NCI-H187 treated with DMSO at 0.1 percent for 48 hours (cell line): ENCODE measurements at regions not wholly inside any gene's neighbourhood (a gene's known extent, or its start where the extent isn't known, plus 50 kb on each side); places are given as distances from the start of the nearest gene placed in this dataset.

Experiments used
- DNase-seq: peaks from one replicate; lab custom pipeline; 2025; lab: John Stamatoyannopoulos, UW

DNA sequence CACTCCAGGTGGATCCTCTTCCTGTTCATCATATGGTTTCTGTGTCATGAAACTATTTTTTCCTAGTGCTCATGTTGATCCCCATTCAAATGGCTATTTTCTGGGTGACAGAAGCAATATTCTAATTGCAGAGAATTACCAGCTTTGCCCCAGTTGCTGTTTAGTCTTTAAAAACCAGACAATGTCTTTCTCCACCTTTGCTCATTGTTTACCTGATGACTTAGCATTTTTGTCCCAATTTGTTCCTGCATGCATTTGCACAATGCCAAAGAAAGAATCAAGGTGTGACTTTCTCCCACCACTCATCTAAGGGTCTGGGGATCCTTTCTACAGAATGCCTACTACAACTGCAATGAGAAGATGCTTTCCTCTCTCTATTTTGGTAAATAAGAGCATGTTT lies 439.9 kb upstream of the MAF start:
- no peak for DNase-seq

DNA sequence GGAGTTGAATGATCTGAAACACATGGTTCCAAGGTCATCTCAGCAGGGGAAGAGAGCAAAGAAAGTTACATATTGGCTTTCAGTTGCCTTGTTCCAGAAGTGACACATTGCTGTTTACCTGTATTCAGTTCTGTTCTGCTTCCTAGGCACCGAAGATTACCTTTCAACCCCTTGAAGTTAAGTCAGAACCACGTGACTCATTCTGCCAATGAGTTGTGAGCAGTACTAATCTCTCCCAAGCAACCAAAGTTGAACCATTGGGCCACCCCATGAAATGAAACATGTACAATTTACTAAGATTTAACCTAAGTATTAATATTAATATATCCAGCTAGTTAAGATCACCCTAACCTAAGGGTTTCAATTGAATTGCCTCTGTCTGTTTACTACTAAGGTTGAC lies 439.2 kb upstream of the MAF start:
- no peak for DNase-seq

DNA sequence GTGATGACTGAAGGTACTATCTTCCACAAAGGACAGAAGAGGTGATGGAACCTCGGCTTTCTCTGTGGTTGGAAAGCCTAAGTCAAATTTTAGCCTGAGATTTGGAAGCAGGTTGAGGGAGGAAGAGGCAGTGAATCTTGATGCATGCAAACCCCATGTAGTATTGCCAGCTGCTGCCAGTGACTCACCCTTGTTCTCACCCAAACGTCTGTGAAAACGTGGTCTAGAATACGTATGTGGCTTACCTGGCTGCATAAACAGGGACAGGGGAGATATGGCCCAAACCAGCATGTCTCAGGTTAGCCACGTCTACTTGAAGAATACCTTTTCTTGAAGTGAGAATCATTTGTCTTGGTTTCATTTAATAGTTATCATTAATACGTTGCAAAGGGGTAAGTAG lies 438.0 kb upstream of the MAF start:
- no peak for DNase-seq

DNA sequence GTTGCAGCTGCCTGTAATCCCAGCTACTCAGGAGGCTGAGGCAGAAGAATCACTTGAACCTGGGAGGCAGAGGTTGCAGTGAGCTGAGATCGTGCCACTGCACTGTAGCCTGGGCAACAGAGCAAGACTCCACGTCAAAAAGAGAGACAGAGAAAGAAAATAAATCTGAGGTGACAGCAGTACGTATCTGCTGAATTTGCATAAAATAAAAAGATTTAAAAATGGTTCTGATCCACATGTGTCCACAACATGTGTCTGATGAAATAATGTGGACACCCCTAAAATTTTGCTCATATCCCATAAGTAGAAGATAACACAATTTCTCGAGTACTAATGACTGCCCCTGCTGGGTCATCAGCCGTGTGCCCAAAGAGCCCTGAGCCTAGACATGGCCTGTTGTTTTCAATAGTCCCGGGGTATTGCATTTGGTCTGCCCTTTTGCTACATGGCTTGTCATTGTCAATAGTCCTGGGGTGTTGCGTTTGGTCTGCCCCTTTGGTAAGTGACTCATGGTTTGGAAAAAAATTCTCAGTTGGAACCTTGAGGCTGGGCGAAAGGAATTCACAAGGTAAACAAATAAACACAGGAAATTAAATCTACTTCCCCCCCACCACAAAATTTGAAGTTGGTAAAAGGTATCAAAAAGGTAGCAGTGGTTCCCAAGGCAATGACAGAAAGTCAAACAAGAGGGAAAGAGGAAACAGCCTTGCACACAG lies 434.6 kb upstream of the MAF start:
- no peak for DNase-seq

DNA sequence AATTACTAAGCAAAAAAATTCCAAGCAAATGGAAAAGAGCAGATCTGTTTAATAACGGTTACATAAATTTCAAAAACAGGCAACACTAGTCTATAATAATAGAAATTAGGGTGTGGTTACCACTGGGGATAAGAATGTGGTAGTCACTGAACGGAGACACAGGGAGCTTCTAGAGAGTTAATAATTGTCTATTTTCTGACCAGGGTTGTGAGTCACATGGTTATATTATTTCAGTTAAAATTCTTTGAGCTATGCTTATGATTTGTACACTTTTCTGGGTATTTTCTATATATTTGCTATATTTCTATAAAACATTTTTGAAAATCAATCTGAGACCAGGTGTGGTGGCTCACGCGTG lies 433.9 kb upstream of the MAF start:
- no peak for DNase-seq

DNA sequence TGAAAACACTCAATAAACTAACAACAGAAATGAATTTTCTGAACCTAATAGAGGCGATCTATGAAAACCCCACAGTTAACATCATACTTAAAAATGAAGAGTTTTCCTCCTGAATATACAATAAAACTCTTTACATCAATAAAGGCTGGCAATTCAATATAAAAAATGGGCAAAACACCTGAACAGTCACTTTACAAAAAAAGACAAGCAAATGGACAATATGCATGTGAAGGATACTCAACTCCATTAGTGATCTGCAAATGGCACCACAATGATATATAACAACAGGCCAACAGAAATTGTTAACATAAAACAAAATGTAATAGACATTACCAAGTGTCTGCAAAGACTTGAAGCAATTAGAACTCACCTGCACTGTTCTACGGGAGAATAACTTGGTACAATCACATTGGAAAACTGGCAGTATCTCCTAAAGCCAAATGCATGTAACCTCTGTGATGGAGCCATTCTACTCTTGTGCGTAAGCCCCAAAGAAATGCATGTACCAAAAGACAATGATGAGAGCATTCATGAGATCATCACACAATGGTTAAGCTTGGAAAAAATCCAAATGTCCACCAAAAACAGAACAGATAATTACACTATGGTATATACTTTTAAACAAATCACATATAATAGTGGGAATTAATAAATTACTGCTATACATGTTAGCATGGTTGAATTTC lies 433.4 kb upstream of the MAF start:
- no peak for DNase-seq

DNA sequence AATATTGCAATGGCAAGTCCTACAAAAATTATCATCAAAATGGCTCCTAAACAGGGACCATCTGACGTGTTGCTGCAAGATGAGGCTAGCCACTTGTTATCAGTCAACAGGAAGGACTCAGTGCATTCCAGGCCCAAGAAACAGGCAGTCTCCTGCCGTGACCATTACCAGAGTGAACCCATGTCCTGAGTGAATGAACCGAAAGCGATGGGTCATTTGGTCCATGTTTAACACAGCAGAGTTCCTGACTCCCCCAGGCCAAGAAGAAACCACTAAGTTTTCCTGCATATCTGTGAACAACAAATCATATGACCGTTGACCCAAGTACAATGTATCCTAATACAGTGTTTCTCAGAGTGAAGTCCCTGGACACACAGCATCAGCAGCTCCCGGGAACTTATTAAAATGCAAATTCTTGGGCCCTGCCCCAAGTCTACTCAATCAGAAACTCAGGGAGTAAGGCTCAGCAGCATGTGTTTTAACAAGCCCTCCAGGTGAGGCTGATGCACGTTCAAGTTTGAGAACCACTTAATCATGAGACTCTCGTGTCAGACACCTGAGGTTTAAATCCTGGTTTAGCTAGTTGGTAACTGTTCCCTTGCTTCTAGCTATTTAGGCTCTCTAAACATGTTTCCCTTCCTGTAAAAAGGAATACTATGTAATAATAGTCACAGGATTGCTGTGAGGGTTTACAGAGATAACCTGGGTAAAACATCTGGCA lies 429.4 kb upstream of the MAF start:
- DNase-seq = no peak

DNA sequence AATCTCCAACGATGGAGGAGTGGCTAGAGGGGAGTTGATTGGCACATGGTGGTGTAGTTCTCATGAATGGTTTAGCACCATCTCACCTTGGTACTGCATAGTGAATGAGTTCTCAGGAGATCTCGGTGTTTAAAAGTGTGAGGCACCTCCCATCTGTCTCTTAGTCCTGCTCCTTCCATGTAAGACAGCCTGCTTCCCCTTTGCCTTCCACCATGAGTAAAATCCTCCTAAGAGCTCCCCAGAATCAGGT lies 428.8 kb upstream of the MAF start:
- no peak for DNase-seq

DNA sequence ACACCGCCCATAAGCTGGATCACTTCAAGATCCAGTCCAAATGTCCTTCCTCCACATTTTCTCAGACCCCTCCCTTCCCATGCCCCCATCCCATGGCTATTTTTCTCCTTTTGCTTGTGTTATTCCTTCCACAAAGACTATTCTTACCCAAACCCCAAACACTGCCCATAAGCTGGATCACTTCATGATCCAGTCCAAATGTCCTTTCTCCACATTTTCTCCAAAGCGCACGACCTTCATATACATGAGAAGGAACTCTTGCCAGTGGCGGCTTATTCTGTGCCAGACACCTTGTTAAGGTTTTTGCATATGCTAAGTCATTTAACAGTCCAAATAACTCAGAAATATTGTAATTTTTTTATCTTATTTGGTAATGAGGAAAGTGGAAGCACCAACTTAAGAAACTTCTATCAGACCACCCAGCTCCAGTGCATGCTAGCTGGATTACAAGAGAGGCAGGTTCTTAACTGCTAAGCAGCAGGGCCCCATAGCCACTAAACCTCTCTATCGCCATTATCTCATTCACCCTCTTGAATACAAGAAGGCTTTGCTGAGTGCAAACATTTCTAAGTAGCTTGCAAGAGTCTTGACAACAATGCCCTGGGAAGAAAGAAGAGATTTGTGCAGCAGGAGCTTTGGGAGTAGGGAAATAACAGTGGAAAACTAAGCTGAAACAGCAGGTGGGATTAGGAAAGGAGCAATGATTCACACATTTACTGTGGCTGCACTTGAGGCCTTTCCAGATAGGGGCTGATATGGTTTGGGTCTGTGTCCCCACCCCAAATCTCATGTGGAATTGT lies 428.2 kb upstream of the MAF start:
- no peak for DNase-seq

DNA sequence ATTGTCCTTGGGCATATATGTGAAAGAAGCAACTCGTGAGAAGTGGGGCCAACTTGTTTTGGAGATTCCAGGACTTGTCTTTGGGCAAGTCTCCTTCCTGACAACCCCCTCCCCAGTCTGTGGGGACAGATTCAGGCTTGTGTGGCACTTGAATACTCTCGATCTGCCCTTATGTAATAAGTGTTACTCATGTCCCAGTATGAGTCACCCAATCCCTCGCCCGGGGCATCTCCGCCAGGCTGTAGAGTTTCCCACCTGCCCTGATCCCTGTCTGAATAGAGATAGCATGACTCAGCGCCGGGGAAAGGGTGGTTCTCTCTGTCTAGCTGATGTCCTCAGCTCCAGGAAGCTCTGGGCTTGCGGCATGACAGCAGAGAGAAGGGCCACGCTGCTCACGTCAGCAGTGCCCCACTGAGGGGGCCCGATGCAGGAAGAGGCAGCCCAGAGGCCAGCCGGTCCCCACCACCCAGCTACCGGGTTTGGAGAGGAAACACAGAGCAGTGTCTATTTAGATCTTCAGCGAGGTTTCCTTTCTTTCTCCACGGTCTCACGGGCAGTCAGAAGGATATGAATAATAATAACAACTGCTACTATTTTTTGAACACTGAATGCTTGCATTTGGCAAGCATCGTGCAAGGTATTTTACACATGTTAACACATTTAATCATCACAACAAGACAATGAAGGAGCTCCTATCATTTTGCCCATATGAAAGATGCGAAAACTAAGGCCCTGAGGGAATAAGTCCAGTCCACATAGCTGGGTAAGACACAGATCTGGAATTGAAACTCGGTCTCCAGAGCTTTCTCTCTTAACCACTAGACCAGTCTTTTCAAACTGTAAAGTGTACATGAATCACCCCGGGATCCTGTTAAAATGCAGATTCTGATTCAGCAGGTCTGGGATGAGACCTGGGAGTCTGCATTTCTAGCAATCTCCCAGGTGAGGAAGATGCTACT lies 426.7 kb upstream of the MAF start:
- DNase-seq = no peak

DNA sequence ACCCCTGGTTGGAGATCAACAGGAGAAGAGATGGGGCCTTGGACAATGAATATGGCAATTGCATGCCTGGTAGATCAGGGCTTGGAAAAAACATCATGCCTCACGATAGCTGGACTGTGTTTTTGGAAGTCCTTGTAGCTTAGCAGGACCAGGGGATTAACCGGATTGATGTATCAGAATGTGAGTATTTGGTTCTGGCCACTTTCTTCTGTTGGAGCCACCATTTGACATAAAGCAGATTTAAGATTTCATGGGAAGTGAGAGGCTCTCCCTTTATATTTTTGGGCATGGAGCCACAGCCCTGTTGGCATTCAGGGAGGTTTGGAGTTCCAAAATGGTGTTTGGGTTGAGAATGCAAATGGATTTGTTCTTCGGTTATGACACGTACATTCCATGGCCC lies 424.7 kb upstream of the MAF start:
- DNase-seq = no peak

DNA sequence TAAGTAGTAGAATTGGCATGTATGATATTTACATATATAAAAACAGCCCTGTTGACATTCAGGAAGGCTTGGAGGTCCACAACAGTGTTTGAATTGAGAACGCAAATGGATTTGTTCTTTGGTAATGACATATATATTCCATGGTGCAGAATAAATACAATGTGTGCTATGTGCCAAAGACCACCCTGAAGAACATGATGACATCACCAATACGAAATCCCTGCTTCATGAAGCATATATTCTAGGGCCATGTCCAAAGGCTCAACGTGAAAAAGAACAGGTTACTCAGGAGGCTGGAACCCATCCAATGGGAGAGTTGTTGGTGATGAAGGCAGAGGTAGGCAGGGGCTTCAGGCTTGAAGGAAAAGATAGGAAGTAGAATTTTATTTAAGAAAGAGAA lies 423.9 kb upstream of the MAF start:
- DNase-seq = no peak

DNA sequence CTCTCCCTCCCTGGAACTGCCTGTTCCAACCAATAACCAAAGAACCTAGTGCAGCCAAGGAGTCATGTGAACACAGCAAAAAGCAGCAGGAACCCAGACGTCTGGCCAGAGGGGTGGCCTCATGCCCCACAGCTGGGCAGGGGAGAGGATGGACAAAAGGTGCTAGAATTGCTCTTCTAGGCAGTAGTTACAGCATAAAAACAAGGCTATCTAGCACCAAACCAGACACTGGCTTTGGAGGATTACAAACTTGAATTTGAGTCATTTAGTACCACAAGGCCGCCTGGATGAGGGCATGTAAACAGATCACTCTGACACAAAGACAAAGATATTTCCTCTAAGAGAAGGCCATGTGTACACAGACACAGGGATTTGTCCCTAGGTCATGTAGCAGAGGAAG lies 423.3 kb upstream of the MAF start:
- no peak for DNase-seq

DNA sequence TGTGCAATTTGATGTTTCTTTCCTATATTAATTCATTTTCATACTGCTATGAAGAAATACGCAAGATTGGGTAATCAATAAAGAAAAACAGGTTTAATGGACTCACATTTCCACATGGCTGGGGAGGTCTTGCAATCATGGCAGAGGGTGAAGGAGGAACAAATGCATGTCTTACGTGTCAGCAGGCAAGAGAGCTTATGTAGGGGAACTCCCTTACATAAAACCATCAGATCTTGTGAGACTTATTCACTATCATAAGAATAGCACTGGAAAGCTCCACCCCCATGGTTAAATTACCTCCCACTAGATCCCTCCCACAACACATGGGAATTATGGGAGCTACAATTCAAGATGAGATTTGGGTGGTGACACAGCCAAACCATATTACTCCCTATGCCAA lies 418.9 kb upstream of the MAF start:
- DNase-seq = no peak

DNA sequence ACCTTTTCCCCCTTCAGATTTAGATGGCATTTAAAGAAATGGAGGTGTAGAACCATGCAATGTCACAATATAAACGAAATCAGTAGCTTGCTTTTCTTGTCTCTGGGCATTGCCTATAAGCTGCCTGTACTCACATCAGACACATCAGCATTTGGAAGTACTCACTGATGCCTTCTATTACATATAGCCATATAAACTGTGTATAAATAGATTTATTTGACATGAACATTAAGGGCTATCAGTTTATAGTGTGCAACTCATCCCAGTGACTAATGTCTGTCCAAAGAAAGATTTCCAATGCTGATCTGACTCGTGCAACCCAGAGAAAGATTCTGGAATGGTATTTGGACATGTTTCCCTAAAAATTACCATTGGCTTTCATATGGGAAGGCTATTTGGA lies 417.9 kb upstream of the MAF start:
- no peak for DNase-seq

DNA sequence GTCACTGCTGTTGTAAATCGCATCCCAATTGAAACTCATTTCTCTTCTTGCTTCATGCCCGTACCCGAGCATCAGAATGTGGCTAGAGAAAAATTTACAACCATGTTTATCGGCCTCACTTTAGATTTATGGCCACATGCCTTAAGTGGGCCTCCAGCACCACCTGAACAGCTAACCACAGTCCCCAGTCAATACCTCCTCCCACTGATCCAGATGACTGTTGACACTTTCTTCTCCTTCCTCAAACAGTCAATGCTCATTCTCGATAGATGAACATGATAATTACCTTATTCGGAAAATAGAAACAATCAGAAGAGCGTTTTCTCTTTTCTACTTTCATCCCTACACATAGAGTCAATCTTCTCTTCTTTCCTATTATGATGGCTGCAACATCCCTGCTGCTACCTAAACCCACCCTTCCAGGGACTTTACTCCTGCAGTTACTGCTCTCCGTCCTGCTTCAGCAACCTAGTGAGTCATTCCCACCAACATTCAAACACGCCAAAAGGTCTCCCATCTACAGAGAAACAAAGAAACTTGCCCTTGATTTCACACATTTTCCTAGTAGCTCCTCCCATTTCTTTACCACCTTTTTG lies 416.3 kb upstream of the MAF start:
- no peak for DNase-seq

DNA sequence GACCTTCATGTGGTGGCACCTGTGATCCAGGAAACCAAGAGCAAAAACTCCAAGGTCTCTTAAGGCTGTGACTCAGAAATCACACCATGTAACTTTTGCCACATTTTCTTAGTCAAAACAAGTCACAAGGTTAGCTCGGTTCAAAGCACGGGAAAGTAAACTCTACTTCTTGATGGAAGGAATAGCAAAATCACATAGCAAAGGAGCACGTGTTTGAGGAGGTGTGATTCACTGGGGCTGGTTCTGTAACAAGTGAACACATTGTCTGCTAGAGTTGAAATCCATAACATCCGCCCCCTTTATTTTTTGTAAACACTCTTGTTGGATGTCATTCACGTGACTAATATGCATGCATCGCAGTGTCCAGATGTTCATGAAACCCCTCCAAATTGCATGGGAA lies 415.0 kb upstream of the MAF start:
- no peak for DNase-seq

DNA sequence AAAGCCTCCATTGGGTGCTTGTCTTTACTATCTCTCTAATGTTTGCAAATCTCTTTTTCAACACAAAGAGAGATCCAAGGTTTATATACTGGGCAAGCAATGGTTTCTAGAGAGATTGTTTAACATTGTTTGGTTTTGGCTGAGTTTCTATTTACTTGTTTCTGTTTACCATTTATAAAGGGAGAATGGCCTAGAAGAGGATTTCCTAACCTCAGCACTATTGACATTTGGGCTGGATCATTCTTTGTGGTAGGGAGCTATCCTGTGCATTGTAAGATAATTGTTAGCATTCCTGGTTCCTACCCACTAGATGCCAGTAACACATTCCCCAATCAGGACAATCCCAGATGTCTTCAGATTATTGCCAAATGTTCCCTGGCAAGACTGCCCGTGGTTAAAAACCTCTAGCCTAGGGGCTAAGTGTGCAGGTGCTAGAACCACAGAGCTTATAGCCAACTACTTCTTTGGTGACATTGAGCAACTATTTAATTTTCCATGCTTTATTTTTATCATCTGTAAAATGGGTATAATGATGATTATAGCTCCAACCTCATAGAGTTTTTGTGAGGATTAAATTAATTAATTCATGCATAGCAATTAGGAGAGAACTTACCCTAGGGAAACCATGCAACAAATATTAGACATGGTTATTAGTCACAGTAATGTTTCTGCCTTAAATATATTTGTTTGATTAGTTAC lies 413.9 kb upstream of the MAF start:
- no peak for DNase-seq

DNA sequence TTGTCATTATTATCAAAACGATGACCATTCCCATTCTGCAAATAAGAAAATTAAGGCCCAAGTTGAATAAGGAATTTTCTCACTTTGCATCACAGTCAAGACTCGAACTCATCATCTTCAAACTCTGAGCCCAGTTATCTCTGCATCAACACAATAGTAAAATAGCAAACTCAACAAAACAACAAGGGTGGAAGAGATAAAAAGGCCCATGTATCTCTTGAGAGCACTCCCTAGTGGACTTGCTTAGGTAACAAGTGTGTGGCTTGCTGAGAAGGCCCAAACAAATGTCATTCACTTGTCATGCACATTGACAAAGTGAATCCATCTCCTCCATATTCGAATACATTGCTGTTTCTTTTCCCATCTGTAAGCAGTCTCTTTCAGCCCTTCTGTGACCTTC lies 412.0 kb upstream of the MAF start:
- no peak for DNase-seq

DNA sequence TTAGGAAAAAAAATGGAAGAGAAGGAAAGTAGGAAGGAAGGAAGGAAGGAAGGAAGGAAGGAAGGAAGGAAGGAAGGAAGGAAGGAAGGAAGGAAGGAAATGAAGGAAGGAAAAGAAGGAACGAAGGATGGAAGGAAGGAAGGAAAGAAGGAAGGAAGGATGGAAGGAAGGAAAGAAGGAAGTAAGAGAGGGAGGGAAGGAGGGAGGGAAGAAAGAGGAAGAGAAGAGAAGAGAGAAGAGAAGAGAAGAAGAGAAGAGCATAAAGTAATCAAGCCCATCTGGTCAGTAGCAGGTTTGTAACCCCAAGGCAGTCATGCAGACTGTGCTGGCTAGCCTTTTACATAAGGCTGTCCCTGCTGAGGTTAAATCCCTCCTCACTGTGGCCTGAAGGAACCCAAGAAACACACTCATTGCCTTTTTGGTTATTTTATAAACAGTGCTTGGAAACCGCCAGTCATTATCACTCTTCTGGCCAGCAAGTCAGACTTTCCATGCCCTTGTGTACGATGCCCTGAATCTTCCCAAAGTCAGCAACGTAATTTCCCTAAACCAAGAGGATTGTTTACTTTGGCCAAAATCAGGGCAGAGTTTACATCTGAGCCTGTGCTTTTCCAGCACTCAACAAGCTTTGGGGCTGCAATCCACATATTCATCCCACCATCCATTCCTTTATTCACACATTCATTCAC lies 409.6 kb upstream of the MAF start:
- no peak for DNase-seq
